ENCODE measurements at regions not wholly inside any gene's neighbourhood (a gene's known extent, or its start where the extent isn't known, plus 50 kb on each side); places are given as distances from the start of the nearest gene placed in this dataset.
A peak's percentile ranks its signal among the peaks of the same experiment; 100 is the strongest.

- TF ChIP-seq CTCF (conservative IDR thresholded peaks at IDR 0.05; ENCODE audit: low read length), result no peak
- no peak for DNase-seq (ENCODE audit: low read depth)
- H3K4me3 ChIP-seq (ENCODE audit: low read length), result no peak overlapping the region
These were observed 67.2 kb downstream of the ARHGEF18 start for GRCh38 chr19:7415857-7416371.

- DNase-seq (ENCODE audit: low read depth), result peak; percentile 31
- TF ChIP-seq CTCF (conservative IDR thresholded peaks at IDR 0.05; ENCODE audit: low read length), result no peak
- H3K4me3 ChIP-seq (ENCODE audit: low read length), result no peak overlapping the region
These were observed 69.1 kb downstream of the ARHGEF18 start for GRCh38 chr19:7417671-7418324.

DNA sequence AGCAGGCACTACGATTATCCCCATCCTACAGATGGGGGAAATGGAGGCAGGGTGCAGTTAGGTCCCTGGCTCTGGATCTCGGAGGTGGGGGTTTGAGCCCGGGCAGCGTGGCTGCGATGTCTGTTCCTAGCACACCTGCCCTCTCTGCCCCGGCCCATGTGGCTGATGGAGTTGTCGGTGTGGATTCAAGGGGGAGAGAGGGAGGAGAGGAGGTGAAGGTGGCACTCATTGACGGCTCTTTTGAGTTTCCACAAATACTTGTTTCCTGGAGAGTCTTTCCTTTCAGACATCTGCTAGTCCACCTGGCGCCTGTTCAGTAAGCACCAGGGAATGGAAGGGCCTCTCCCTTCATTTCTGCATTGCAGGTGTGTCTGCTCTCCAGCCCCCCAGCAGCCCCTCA, 69.9 kb downstream of the ARHGEF18 start:
- no peak for DNase-seq (ENCODE audit: low read depth)
- TF ChIP-seq CTCF (conservative IDR thresholded peaks at IDR 0.05; ENCODE audit: low read length), result no peak
- no peak overlapping the region for H3K4me3 ChIP-seq (ENCODE audit: low read length)

DNA sequence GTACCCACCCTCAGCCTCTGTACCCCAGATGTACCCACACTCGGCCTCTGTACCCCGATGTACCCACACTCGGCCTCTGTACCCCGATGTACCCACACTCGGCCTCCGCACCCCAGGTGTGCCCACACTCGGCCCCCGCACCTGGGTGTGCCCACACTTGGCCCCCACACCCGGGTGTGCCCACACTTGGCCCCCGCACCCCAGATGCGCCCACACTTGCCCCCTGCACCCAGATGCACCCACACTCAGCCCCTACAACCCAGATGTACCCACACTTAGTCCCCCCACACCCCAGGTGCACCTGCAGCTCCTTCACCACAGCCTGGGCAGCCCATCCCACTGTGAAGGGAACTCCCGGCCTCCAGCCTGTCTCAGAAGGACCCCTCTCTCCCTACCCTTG, 69.7 kb downstream of the PEX11G start:
- TF ChIP-seq CTCF (conservative IDR thresholded peaks at IDR 0.05; ENCODE audit: low read length), result no peak
- DNase-seq (ENCODE audit: low read depth), result no peak
- no peak overlapping the region for H3K4me3 ChIP-seq (ENCODE audit: low read length)

DNA sequence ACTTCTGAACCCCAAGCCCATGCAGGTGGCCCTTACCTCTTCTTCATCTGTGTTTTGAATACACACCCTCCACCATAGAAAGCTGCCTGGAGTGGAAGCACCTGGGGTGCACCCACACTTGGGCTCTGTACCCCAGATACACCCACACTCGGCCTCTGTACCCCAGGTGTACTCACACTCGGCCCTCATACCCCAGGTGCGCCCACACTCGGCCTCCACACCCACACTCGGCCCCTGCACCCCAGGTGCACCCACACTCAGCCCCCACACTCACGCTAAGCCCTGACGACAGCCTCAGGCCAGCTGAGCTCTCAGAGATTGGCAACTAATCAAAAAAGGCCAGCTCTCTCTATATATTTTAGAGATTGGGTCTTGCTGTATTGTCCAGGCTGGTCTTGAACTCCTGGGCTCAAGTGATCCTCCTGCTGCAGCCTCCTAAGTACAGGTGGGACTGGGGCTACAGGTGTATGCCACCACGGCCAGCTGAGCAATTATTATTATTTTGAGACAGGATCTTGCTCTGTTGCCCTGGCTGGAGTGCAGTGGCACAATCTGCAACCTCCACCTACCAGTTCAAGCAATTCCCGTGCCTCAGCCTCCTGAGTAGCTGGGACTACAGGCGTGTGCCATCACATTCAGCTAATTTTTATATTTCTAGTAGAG, 68.9 kb downstream of the PEX11G start:
- no peak for DNase-seq (ENCODE audit: low read depth)
- H3K4me3 ChIP-seq (ENCODE audit: low read length), result no peak overlapping the region
- no peak for TF ChIP-seq CTCF (conservative IDR thresholded peaks at IDR 0.05; ENCODE audit: low read length)

GRCh38 chr19:7421941-7422744, 66.7 kb downstream of the PEX11G start:
- H3K4me3 ChIP-seq (ENCODE audit: low read length), result no peak overlapping the region
- no peak for TF ChIP-seq CTCF (conservative IDR thresholded peaks at IDR 0.05; ENCODE audit: low read length)
- DNase-seq (ENCODE audit: low read depth), result no peak
